Adrenal gland (tissue), 5 donors: ENCODE measurements at regions not wholly inside any gene's neighbourhood (a gene's known extent, or its start where the extent isn't known, plus 50 kb on each side); places are given as distances from the start of the nearest gene placed in this dataset.

Experiments
- POLR2A ChIP-seq, 2 donors: fragments of 450-650 bp; IDR thresholded peaks; one replicate each; pipeline ENCODE4 v1.6.1; 2017; ENCODE audit warnings: antibody characterized with exemption in 2 of 2, mild to moderate bottlenecking in 2 of 2, moderate library complexity in 1 of 2
- TF ChIP-seq, protein P1 (sequence below), 6 experiments: fragments of 450-650 bp in 4 of 6; fragments of 200-600 bp in 2 of 6; sonication (generic) in 1 of 6; IDR thresholded peaks; 1 replicate in 5 of 6; 2 replicates in 1 of 6; pipeline versions ENCODE4 v1.5.1 to v1.8.0; 2016 to 2021; ENCODE audit warnings: antibody characterized with exemption in 6 of 6, mild to moderate bottlenecking in 2 of 6, moderate library complexity in 1 of 6
- donor health status: DM: no; HTN: no; CAD: no.

DNA sequence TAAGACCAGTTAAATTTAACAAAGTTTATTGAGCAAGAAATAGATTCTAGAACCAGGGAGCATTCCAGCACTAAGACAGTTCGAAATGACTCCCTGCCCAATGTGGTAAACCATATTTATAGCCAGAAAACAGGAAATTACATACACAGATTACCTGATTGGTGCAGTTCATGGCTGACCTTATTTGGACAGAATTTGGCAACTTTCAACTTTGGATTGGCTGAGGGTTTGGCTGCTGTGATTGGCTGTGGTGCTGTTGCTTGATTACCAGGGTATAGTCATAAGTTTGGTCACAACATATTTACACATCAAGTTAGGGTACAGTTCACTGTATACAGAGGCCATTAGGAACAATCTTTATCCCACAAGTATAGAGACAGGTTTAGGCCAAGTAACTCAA, 984.8 kb upstream of the MIR17HG start:
- TF ChIP-seq, protein P1, sequence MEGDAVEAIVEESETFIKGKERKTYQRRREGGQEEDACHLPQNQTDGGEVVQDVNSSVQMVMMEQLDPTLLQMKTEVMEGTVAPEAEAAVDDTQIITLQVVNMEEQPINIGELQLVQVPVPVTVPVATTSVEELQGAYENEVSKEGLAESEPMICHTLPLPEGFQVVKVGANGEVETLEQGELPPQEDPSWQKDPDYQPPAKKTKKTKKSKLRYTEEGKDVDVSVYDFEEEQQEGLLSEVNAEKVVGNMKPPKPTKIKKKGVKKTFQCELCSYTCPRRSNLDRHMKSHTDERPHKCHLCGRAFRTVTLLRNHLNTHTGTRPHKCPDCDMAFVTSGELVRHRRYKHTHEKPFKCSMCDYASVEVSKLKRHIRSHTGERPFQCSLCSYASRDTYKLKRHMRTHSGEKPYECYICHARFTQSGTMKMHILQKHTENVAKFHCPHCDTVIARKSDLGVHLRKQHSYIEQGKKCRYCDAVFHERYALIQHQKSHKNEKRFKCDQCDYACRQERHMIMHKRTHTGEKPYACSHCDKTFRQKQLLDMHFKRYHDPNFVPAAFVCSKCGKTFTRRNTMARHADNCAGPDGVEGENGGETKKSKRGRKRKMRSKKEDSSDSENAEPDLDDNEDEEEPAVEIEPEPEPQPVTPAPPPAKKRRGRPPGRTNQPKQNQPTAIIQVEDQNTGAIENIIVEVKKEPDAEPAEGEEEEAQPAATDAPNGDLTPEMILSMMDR (IDR thresholded peaks at IDR 0.05) = no peak
- no peak for TF ChIP-seq POLR2A (IDR thresholded peaks at IDR 0.05)
